Nephron progenitor cell (in vitro differentiated cells): ENCODE measurements at regions not wholly inside any gene's neighbourhood (a gene's known extent, or its start where the extent isn't known, plus 50 kb on each side); places are given as distances from the start of the nearest gene placed in this dataset.

Experiments
- DNase-seq: peaks from one replicate; pipeline ENCODE4 v3.0.0; 2021
- H3K27ac Mint-ChIP-seq: 2 replicates; pipeline ENCODE4 v1.8.0; 2021; ENCODE audit warnings: mild to moderate bottlenecking, moderate library complexity, mixed read lengths
- H3K27me3 Mint-ChIP-seq: 2 replicates; pipeline ENCODE4 v1.8.0; 2021; ENCODE audit warnings: mild to moderate bottlenecking, low read depth, mixed read lengths; ENCODE audit not compliant: poor library complexity
- H3K36me3 Mint-ChIP-seq: 2 replicates; pipeline ENCODE4 v1.8.0; 2021; ENCODE audit warnings: low read depth, mixed read lengths
- H3K4me1 Mint-ChIP-seq: 2 replicates; pipeline ENCODE4 v1.8.0; 2021; ENCODE audit warnings: mixed read lengths
- H3K4me3 Mint-ChIP-seq: 2 replicates; pipeline ENCODE4 v1.8.0; 2021; ENCODE audit warnings: mild to moderate bottlenecking, moderate library complexity, mixed read lengths
- H3K9me3 Mint-ChIP-seq: 2 replicates; pipeline ENCODE4 v1.8.0; 2021; ENCODE audit warnings: mild to moderate bottlenecking, moderate library complexity, mixed read lengths
- CTCF ChIP-seq: fragments of 200-600 bp; sonication (generic); IDR thresholded peaks from 2 replicates; pipeline ENCODE4 v1.5.0; 2021; ENCODE audit warnings: antibody characterized with exemption

- H3K9me3 Mint-ChIP-seq, result peaks cover 8% of the 10 kb centered on the region
- no peak overlapping the region for H3K27ac Mint-ChIP-seq
- peaks cover 27% of the 10 kb centered on the region for H3K27me3 Mint-ChIP-seq
- no peak for DNase-seq
- no peak for TF ChIP-seq CTCF
- no peaks in the 10 kb centered on the region for H3K36me3 Mint-ChIP-seq
- no peak overlapping the region for H3K4me3 Mint-ChIP-seq
- H3K4me1 Mint-ChIP-seq, result peaks cover 50% of the 10 kb centered on the region
Measured at GRCh38 chr20:4491643-4492042, 194.6 kb upstream of the PRNP start.

- Mint-ChIP-seq H3K9me3 (no peaks in the 10 kb centered on the region), H3K27me3 (peaks cover 21% of the 10 kb centered on the region), H3K36me3 (no peaks in the 10 kb centered on the region), H3K4me3 (no peak overlapping the region), H3K4me1 (peaks cover 50% of the 10 kb centered on the region), H3K27ac (no peak overlapping the region)
- TF ChIP-seq CTCF, result no peak
- DNase-seq, result no peak
Measured at GRCh38 chr20:4490606-4491280, 195.5 kb upstream of the PRNP start.

GRCh38 chr20:4490045-4490444 is 196.2 kb upstream of the PRNP start:
- Mint-ChIP-seq H3K4me3 (no peak overlapping the region), H3K36me3 (no peaks in the 10 kb centered on the region), H3K9me3 (no peaks in the 10 kb centered on the region), H3K27ac (no peak overlapping the region), H3K27me3 (peaks cover 21% of the 10 kb centered on the region), H3K4me1 (peaks cover 49% of the 10 kb centered on the region)
- no peak for DNase-seq
- TF ChIP-seq CTCF, result no peak

GRCh38 chr20:4488407-4489339 is 197.6 kb upstream of the PRNP start:
- TF ChIP-seq CTCF, result no peak

GRCh38 chr20:4484379-4484997 is 201.8 kb upstream of the PRNP start:
- H3K27me3 Mint-ChIP-seq, result peaks cover 4% of the 10 kb centered on the region
- no peak for DNase-seq
- H3K4me3 Mint-ChIP-seq, result no peak overlapping the region
- H3K9me3 Mint-ChIP-seq, result no peaks in the 10 kb centered on the region
- H3K36me3 Mint-ChIP-seq, result no peaks in the 10 kb centered on the region
- H3K4me1 Mint-ChIP-seq, result peaks cover 14% of the 10 kb centered on the region
- TF ChIP-seq CTCF, result no peak
- H3K27ac Mint-ChIP-seq, result no peak overlapping the region

More at GRCh38 chr20:4488407-4489339, 197.6 kb upstream of the PRNP start:
- Mint-ChIP-seq H3K27me3 (peaks cover 17% of the 10 kb centered on the region), H3K9me3 (no peaks in the 10 kb centered on the region), H3K4me3 (no peak overlapping the region), H3K4me1 (peaks cover 43% of the 10 kb centered on the region), H3K36me3 (no peaks in the 10 kb centered on the region), H3K27ac (no peak overlapping the region)
- no peak for DNase-seq
